ENCODE measurements at regions not wholly inside any gene's neighbourhood (a gene's known extent, or its start where the extent isn't known, plus 50 kb on each side); places are given as distances from the start of the nearest gene placed in this dataset.

GRCh38 chr15:29456964-29457363 lies 187.3 kb upstream of the NSMCE3 start:
- no peak for TF ChIP-seq CTCF (IDR thresholded peaks at IDR 0.05)
- no peak for TF ChIP-seq POLR2A (IDR thresholded peaks at IDR 0.05)
- no peak for TF ChIP-seq EP300 (IDR thresholded peaks at IDR 0.05; ENCODE audit: low read depth)
- TF ChIP-seq POLR2AphosphoS5 (IDR thresholded peaks at IDR 0.05) = no peak
